GM18909 (cell line): ENCODE measurements at regions not wholly inside any gene's neighbourhood (a gene's known extent, or its start where the extent isn't known, plus 50 kb on each side); places are given as distances from the start of the nearest gene placed in this dataset.
"Not testable (repeated sequence)": the region's sequence is repeated elsewhere in the genome, so short reads cannot be mapped to it uniquely, and the experiment has no call there.

Experiments
- ATAC-seq: cut with Tn5 transposase; IDR thresholded peaks from one replicate; pipeline ENCODE4 v1.9.1; 2021; ENCODE audit warnings: mild to moderate bottlenecking; ENCODE audit not compliant: unreplicated experiment, poor library complexity

DNA sequence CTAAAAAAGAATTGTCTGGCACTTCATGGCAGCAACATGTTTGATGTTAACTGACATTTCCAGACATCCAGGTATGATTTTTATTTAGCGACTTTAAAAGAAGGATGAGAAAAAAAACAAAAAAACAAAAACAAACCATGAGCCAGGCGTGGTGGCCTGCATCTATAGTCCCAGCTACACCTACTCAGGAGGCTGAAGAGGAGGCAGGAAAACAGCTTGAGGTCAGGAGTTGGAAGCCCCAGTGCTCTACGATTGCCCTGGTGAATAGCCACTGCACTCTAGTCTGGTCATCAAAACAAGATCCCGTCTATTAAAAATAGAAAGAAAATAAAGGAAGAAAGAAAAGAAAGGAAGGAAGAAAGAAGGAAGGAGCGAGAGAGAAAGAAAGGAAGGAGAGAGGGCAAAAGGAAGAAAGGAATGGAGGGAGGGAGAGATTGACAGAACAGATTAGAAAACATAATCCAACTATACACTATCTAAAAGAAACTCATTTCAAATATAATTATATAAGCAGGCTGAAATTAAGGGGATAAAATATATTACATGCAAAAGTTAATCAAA lies 141.6 kb downstream of the TRIM27 start:
- no peak for ATAC-seq

DNA sequence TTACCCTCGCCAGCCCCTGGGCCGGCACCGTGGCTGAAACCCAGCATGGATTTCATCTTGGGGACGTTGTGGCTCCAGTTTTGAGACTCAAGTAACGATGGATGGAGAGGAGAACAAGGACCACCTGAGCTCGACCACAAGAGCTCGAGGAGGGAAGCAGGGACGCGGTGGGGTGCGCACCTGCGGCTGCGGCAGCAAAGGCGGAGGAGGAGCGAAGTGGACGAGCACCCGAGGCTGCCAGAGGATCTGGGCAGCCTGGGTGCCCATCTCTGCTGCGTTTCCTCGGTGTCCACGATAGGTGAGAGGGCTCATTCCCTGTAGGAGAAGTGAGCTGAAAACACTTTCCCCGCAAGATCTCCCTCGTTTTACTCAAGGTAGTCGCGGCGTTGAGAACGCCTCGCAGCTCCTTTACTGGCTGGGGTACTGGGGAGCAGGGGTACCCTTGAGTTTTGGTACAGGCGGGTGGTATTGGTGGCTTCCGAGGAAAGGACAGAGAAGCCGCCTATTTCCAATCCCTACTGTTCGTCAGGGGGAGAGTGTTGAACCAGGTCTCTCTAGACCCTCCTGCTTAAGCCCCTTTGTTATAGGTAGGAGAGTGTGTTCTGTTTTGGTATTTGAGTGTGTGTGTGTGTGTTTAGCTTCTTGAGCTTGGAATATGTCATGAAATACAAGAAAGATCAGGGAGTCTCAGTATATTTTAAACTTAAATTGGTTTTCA lies 137.7 kb downstream of the TRIM27 start:
- ATAC-seq, result no peak

DNA sequence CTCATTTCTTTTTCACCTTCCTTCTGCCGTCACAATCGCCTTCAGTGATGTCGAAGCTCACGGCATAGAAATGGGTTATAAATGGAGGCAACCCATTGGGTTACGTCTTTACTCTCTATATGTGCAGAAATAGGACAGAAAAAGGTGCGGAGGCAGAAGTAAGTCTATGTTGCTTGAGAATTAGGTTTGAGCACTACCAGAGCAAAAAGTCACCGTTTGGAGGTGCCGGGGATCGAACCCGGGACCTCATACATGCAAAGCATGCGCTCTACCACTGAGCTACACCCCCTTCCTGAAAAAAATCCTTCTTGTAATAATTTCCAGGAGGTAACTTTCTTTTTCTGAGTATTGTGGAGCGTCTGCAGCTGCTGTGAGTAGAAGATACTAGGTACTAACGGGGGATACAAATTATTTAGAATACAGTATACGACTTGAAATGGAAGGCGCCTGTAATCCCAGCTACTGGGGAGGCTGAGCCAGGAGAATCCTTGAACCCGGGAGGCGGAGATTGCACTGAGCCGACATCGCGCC lies 134.2 kb downstream of the TRIM27 start:
- no peak for ATAC-seq

DNA sequence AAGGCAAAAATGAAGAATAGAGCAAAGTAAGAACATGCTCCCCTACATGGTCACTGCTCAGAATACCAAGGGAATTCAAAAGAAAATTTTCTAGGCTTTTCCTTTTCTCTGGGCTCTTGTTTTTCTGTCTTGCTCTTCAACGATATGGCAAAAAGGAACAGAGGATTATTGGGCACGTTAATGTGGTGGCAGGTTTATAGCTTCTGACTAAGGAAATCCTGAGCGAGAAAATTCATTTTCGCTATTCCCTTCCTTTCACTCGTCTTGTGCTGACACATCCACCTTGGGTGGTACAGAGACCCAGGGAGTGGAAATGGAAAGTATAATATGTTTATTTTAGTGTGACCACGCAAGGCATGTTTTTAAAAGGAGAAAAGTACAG lies 132.8 kb downstream of the TRIM27 start:
- ATAC-seq, result no peak

DNA sequence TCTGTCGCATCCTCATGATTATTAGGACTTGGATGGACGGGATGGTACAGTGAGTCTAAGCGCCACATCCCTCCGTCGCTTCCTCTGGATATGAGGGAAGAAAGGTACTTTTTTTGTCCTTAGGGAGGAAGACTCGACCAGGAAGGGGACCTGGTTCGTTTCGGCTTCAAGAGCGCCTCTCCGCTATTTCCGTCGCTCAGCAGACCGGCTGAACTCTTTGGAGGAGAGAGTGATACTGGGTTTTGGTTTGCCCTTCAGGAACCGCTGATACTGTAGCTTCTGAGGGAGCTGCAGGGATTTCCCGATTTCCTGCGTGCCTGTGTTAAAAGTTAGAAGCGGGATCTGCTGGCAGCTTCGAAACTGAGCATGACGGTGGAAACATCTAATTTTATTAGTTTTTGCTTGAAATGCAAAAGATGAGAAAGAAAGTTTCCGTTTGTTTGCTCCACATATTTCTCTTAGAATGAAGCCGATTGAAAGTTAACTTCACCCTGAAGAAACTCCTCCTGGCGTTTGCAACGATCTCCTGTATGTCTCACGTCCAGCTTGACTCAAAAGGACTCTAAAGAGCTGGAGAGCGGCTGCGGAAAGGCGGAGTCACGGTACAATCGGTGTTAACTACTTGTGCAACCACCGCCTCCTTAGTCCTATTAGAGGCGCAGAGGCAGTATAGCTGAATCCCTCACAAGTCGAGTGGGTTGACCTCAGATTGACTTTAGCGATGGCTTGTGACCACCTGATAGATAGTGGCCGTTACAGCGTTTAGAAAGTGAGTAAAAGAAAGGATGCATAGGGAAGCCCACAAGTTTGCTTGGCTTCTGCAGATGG lies 129.4 kb downstream of the TRIM27 start:
- no peak for ATAC-seq

DNA sequence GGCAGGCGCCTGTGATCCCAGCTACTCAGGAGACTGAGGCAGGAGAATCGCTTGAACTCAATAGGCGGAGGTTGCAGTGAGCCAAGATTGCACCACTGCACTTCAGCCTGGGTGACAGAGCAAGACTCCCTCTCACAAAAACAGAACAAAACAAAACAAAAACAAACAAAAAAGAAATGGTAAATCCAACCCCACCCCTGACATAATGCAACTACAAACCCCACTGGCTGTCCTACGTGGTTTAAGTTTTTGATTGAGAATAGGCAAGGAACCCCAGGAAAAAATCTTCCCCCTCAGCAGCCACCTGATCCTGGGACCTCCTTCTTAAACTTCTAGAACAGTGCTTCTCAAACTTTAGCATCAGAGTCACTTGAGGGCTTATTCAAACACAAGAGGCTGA lies 123.1 kb downstream of the TRIM27 start:
- ATAC-seq, result not testable (repeated sequence)

DNA sequence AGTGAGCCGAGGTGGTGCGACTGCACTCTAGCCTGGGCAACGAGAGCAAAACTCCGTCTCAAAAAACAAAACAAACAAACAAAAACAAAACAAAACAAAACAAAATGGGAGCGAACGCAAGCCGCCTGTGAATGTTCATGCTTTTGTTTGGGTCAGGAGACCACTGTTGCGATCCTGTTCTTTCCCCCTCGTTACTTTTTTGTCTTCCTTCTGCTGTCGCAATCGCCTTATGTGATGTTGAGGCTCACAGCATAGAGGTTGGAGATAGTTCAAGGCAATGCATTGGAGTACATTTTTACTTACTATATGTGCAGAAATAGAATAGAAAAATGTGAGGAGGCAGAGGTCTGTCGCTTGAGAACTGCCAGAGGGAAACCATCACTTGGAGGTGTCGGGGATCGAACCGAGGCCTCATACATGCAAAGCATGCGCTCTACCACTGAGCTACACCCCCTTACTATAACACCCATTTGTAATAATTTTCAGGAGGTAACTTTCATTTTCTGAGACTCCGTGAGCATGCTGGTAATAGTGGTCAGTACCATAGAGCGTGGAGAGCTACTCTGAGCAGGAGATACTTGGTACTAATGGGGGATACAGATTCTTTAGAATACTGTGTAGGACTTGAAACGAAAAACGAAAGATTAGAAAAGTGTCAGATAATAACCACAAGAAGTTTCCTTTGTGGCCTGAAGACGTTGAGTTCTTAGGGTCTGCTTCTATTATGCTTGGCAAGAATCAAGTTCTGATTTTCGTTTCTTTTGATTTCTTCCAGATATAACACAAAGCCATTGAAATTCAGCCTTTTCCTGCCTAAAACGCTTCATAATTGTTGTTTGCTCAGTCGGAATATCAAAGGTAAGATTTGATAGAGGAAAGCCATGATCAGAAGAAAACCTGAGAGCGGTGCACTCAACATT lies 121.1 kb downstream of the TRIM27 start:
- ATAC-seq, result no peak

DNA sequence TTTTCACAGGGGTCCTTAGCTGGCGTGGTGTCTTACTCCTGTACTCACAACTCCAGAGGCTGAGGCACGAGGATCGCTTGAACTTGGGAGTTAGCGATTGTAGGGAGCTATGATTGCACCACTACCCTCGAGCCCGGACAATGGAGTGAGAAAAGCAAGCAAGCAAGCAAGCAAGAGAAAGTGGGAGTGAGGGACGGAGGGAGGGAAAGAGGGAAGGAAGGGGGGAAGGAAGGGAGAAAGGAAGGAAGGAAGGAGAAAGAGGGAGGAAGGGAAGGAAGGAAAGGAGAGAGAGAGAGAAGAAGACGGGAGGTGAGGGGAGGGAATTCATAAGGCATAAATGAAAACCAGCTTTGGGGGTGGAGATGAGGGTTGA lies 120.5 kb downstream of the TRIM27 start:
- ATAC-seq, result no peak

DNA sequence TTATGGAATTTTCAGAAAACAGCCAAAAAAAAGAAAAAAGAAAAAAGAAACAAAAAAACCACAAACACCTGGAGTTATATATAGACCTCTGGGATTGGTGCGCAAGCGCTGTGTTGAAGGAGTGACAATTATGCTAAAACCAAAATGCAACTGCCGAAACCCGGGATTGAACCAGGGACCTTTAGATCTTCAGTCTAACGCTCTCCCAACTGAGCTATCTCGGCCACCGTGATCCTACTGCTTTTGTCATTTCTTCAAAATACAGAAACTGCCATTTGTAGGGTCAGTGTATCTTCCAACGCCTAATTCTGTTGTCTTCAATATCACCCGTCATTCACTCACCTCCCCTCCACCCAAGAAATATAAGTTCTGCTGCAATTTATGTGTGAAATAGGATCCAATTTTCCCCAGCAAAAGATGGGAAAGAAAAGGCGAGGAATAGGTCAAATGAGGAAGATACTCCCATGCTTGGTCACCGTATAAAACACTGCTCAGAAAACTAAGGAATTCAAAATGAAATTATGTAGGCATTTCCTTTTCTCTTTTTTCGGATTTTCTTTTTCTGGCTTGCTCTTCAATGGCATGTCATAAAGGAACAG lies 116.0 kb downstream of the TRIM27 start:
- no peak for ATAC-seq

DNA sequence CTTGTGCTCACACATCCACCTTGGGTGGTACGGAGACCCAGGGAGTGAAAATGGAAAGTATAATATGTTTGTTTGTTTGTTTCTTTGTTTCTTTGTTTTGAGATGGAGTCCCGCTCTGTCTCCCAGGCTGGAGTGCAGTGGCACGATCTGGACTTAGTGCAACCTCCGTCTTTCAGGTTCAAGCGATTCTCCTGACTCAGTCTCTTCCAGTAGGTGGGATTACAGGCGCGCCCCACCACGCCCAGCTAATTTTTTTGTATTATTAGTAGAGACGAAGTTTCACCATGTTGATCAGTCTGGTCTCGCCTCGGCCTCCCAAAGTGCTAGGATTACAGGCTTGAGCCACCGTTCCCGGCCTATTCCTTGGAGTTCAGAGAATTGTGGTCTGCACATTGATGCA lies 115.4 kb downstream of the TRIM27 start:
- no peak for ATAC-seq

DNA sequence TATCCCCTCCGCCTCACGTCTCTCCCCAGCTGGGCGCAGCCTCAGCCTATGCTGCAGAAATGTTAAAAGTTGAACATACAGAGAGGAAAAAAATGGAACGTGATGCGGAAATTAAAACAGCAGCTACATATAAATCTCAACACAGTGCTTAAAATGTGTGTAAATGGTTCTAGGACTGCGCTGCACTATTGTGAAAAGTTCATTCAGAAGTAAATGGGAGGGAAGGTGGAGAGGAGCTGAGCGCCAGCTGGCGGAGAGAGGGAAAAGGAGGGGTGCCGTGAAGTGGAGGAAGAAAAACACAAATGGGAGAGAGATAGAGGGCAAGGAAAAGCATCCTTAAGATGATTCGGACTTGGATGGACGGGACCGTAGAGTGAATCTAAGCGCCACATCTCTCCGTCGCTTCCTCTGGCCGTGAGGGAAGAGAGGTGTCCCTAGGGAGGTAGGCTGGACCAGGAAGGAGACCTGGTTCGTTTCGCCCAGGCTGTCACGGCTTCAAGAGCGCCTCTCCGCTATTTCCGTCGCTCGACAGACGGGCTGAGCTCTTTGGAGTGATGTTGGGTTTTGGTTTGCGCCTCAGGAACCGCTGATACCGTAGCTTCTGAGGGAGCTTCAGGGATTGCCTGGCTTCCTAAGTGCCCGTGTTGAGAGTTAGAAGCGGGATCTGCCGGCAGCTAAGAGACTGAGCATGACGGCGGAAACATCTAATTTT lies 113.7 kb downstream of the TRIM27 start:
- ATAC-seq, result no peak

DNA sequence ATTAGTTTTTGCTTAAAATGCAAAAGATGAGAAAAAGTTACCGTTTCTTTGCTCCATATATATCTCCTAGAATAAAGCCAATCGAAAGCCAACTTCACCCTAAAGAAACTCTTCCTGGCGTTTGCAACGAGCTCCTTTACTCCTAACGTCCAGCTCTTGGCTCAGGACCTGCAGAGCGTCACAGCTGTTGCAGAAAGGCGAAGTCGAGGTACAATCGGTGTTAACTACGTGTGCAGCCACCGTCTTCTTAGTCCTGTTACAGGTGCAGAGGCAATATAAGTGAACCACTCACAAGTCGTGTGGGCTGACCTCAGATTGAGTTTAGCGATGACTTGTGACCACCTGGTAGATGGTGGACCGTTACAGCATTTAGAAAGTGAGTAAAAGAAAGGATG lies 113.1 kb downstream of the TRIM27 start:
- ATAC-seq, result no peak

DNA sequence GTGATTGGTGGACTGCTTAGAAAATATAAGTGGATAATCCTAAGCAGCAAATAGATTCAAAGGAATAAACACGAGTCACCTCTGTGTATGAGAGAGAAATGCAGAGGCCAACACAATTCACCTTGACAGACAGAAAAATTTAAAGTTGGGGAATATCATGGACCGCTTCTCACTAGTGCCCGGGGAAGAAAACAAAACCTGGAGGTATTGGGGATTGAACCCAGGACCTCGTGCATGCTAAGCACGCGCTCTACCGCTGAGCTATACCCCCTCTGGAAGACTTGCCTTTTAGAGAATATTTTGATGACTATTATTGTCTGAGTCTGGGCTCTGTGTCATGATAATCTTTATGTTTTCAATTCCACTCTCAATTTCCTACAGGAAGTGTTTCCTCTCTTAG lies 111.9 kb downstream of the TRIM27 start:
- no peak for ATAC-seq

DNA sequence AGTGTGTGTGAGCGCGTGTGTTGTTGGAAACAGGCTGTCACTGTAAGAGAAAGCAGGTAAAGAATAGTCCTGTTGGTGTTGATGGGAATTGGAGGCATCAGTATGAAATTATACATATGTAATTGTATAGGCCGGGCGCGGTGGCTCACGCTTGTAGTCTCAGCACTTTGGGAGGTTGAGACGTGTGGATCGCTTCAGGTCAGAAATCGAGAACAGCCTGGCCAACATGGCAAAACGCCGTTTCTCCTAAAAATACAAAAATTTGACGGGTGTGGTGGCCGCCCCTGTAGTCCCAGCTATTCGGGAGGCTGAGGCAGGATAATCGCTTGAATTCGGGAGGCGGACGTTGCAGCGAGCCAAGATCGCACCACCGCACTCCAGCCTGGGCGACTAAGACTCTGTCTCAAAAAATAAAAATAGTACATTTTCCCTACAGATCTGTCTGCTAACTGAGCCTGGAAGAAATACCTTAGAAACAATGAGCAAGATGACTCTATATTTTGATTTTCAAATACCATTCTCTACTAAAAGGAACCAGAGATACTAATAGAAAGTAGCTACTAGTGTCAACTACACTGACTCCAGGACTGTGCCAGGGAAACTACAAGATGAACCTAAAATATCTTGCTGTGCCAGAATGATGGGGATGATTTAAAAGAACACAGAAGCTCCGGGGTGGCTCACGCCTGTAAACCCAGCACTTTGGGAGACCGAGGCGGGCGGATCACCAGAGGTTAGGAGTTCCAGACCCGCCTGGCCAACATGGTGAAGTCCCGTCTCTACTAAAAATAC lies 110.8 kb downstream of the TRIM27 start:
- no peak for ATAC-seq

DNA sequence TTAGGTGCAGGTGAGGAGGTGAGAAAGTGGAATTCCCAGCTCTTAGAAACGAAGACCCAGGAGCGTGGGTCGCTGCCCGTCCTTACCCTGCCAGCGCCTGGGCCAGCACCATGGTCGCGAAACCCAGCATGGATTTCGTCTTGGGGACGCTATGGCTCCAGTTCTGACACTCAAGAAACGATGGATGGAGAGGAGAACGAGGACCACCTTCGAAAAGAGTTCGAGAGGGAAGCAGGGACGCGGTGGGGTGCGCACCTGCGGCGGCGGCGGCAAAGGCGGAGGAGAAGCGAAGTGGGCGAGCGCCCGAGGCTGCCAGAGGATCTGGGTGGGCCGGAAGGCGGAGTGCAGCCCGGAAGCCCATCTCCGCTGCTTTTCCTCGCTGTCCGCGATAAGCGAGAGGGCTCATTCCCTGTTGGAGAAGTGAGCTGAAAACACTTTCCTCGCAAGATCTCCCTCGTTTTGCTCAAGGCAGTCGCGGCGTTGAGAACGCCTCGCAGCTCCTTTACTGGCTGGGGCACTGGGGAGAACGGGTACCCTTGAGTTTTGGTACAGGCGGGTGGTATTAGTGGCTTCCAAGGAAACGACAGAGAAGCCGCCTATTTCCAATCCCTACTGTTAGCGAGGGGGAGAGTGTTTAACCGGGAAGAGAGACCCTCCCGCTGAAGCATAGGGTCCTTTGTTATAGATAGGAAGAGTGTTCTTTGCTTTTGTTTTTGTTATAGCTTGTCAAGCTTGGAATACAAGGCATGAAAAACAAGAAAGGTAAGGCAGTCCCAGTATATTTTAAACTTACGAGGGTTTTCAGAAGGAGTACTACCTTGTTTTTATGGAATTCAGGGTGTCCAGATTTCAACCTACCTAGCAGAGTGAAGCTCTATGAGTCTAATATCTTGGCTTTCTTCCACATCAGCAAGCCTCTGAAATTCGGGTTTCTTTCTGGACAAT lies 109.5 kb downstream of the TRIM27 start:
- ATAC-seq, result no peak

DNA sequence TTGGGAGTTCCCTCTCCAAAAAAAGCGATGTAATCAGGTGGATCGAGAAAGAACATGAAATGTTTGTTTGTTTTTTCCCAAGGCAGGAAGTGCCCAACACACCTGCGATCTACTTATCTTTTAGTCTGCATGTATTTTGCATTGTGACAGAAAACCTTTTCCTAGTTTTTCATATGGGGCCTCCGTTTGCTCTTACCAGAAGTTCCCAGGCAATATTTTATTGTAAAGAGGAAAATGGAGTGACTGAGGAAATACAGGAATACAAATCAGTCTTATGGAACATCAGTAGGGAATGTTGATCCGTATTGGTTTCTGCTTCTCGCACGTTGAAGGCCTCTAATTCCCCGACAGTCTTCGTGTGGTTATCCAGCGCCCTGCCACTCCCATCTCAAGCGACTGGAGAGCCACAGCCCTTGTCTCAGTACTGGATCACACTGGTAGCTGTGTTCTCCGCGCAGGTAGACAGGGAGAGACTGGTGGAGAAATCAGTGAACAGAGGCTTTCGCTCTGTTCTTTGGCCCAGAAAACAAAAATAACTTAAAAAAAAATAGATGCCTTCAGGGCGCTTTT lies 107.4 kb downstream of the TRIM27 start:
- ATAC-seq, result no peak
